ENCODE measurements at regions not wholly inside any gene's neighbourhood (a gene's known extent, or its start where the extent isn't known, plus 50 kb on each side); places are given as distances from the start of the nearest gene placed in this dataset.
"Not testable (repeated sequence)": the region's sequence is repeated elsewhere in the genome, so short reads cannot be mapped to it uniquely, and the experiment has no call there.

GRCh38 chr12:107826276-107826675 is 51.8 kb downstream of the ASCL4 start:
- no peak for DNase-seq

GRCh38 chr12:107829271-107829670 is 54.8 kb downstream of the ASCL4 start:
- DNase-seq: no peak

GRCh38 chr12:107832441-107832840 is 57.9 kb downstream of the ASCL4 start:
- no peak for DNase-seq

- no peak for DNase-seq
Observed at GRCh38 chr12:107840186-107840585, 65.7 kb downstream of the ASCL4 start.

GRCh38 chr12:107843351-107844311 is 69.1 kb downstream of the ASCL4 start:
- DNase-seq: no peak

- DNase-seq: no peak
Observed at GRCh38 chr12:107844312-107844921, 69.9 kb downstream of the ASCL4 start.

- DNase-seq: no peak
Observed at GRCh38 chr12:107845226-107845979, 70.9 kb downstream of the ASCL4 start.

GRCh38 chr12:107845980-107846659 is 71.6 kb downstream of the ASCL4 start:
- no peak for DNase-seq

GRCh38 chr12:107847430-107847829 is 72.9 kb downstream of the ASCL4 start:
- DNase-seq: no peak

- no peak for DNase-seq
Observed at GRCh38 chr12:107847830-107848229, 73.3 kb downstream of the ASCL4 start.

GRCh38 chr12:107853479-107853878 is 79.0 kb downstream of the ASCL4 start:
- DNase-seq: no peak

- DNase-seq: no peak
Observed at GRCh38 chr12:107855471-107855870, 81.0 kb downstream of the ASCL4 start.

- DNase-seq: no peak
Observed at GRCh38 chr12:107856096-107856495, 81.6 kb downstream of the ASCL4 start.

- no peak for DNase-seq
Observed at GRCh38 chr12:107857191-107857590, 82.7 kb downstream of the ASCL4 start.

GRCh38 chr12:107859367-107859766 is 84.9 kb downstream of the ASCL4 start:
- no peak for DNase-seq

- DNase-seq: no peak
Observed at GRCh38 chr12:107864235-107864634, 89.7 kb downstream of the ASCL4 start.

- DNase-seq: not testable (repeated sequence)
Observed at GRCh38 chr12:107864727-107865126, 90.2 kb downstream of the ASCL4 start.

GRCh38 chr12:107873223-107873622 is 98.7 kb downstream of the ASCL4 start:
- DNase-seq: no peak

GRCh38 chr12:107875786-107876185 is 101.3 kb downstream of the ASCL4 start:
- DNase-seq: no peak

- no peak for DNase-seq
Observed at GRCh38 chr12:107884769-107885694, 110.5 kb downstream of the ASCL4 start.

GRCh38 chr12:107888789-107889188 is 114.3 kb downstream of the ASCL4 start:
- DNase-seq: no peak

- no peak for DNase-seq
Observed at GRCh38 chr12:107891967-107892366, 117.5 kb downstream of the ASCL4 start.
